DOHH2 (cell line): ENCODE measurements at regions not wholly inside any gene's neighbourhood (a gene's known extent, or its start where the extent isn't known, plus 50 kb on each side); places are given as distances from the start of the nearest gene placed in this dataset.

Experiments used
- H3F3A ChIP-seq: fragments of 200-600 bp; sonication (generic), shearing (Covaris generic); 2 replicates; pipeline ENCODE4 v1.6.0; 2016; ENCODE audit warnings: antibody characterized with exemption, mild to moderate bottlenecking; ENCODE audit not compliant: control insufficient read depth, insufficient read depth
- H3K27ac ChIP-seq: fragments of 200-600 bp; sonication (generic); 2 replicates; pipeline ENCODE4 v1.5.1; 2014; ENCODE audit warnings: low read depth, mild to moderate bottlenecking, low read length, moderate library complexity
- H3K27me3 ChIP-seq: fragments of 200-600 bp; sonication (generic); 2 replicates; pipeline ENCODE4 v1.6.1; 2014; ENCODE audit warnings: mild to moderate bottlenecking, low read length, mixed read lengths; ENCODE audit not compliant: control insufficient read depth
- H3K36me3 ChIP-seq: fragments of 200-600 bp; sonication (generic); 2 replicates; pipeline ENCODE4 v1.6.1; 2014; ENCODE audit warnings: mild to moderate bottlenecking, low read length, moderate library complexity, mixed read lengths; ENCODE audit not compliant: control insufficient read depth
- H3K4me1 ChIP-seq: fragments of 200-600 bp; sonication (generic); 2 replicates; pipeline ENCODE4 v1.6.1; 2014; ENCODE audit warnings: mild to moderate bottlenecking, low read length, mixed read lengths; ENCODE audit not compliant: control insufficient read depth
- H3K4me2 ChIP-seq: fragments of 200-600 bp; sonication (generic); 2 replicates; pipeline ENCODE4 v1.6.0; 2014; ENCODE audit warnings: mild to moderate bottlenecking, low read length, moderate library complexity
- H3K4me3 ChIP-seq: fragments of 200-600 bp; sonication (generic); 2 replicates; pipeline ENCODE4 v1.5.1; 2014; ENCODE audit warnings: mild to moderate bottlenecking, low read length, mixed read lengths
- H3K79me2 ChIP-seq: fragments of 200-600 bp; sonication (generic); 2 replicates; pipeline ENCODE4 v1.6.1; 2014; ENCODE audit warnings: mild to moderate bottlenecking, low read length, mixed read lengths; ENCODE audit not compliant: control insufficient read depth
- H3K9me2 ChIP-seq: fragments of 200-600 bp; sonication (generic); replicated peaks from 2 replicates; pipeline ENCODE4 v1.6.1; 2014; ENCODE audit warnings: mild to moderate bottlenecking, low read length, mixed read lengths; ENCODE audit not compliant: control insufficient read depth
- H3K9me3 ChIP-seq: fragments of 200-600 bp; sonication (generic); 2 replicates; pipeline ENCODE4 v1.6.1; 2014; ENCODE audit warnings: antibody characterized with exemption, low read length, mixed read lengths; ENCODE audit not compliant: control insufficient read depth, insufficient read depth
- H4K20me1 ChIP-seq: fragments of 200-600 bp; sonication (generic); 2 replicates; pipeline ENCODE4 v1.6.0; 2014; ENCODE audit warnings: low read depth, mild to moderate bottlenecking, antibody characterized with exemption, low read length, moderate library complexity; ENCODE audit not compliant: control insufficient read depth, insufficient read depth
- CTCF ChIP-seq: fragments of 200-600 bp; sonication (generic); IDR thresholded peaks from one replicate; pipeline ENCODE4 v1.5.1; 2014; ENCODE audit warnings: antibody characterized with exemption, mild to moderate bottlenecking, low read depth, low read length; ENCODE audit not compliant: poor library complexity, severe bottlenecking
- EZH2phosphoT487 ChIP-seq: fragments of 200-600 bp; sonication (generic); IDR thresholded peaks from 2 replicates; pipeline ENCODE4 v1.6.1; 2017; ENCODE audit warnings: borderline replicate concordance, mild to moderate bottlenecking, antibody characterized with exemption, low read length, moderate library complexity, mixed read lengths

- H3K9me3 ChIP-seq, result no peaks in the 10 kb centered on the region
- no peaks in the 10 kb centered on the region for H3K79me2 ChIP-seq
- no peaks in the 10 kb centered on the region for H3K9me2 ChIP-seq
- no peak for TF ChIP-seq CTCF
- no peak for TF ChIP-seq EZH2phosphoT487
- H3F3A ChIP-seq, result peaks cover 8% of the 10 kb centered on the region
- H3K4me3 ChIP-seq, result no peak overlapping the region
- H3K27ac ChIP-seq, result no peak overlapping the region
- H3K27me3 ChIP-seq, result no peaks in the 10 kb centered on the region
- no peaks in the 10 kb centered on the region for H3K36me3 ChIP-seq
- peak overlapping the region; percentile 46 for H3K4me2 ChIP-seq
- H4K20me1 ChIP-seq, result no peaks in the 10 kb centered on the region
- H3K4me1 ChIP-seq, result peaks cover 10% of the 10 kb centered on the region
Observed at GRCh38 chr7:65225422-65226006, 148.1 kb upstream of the ZNF92 start.

GRCh38 chr7:65222655-65223054, 151.0 kb upstream of the ZNF92 start:
- Histone ChIP-seq H3K36me3 (no peaks in the 10 kb centered on the region), H3K4me3 (no peak overlapping the region), H4K20me1 (no peaks in the 10 kb centered on the region), H3K4me1 (peaks cover 10% of the 10 kb centered on the region), H3F3A (peaks cover 8% of the 10 kb centered on the region), H3K27ac (no peak overlapping the region), H3K9me2 (no peaks in the 10 kb centered on the region), H3K79me2 (no peaks in the 10 kb centered on the region), H3K9me3 (no peaks in the 10 kb centered on the region), H3K27me3 (no peaks in the 10 kb centered on the region), H3K4me2 (no peak overlapping the region)
- TF ChIP-seq EZH2phosphoT487 (no peak), CTCF (no peak)

GRCh38 chr7:65221683-65222082, 152.0 kb upstream of the ZNF92 start:
- Histone ChIP-seq H3K79me2 (no peaks in the 10 kb centered on the region), H3K9me2 (no peaks in the 10 kb centered on the region), H3F3A (peaks cover 8% of the 10 kb centered on the region), H3K4me1 (peaks cover 12% of the 10 kb centered on the region), H3K4me3 (no peak overlapping the region), H3K36me3 (no peaks in the 10 kb centered on the region), H3K9me3 (no peaks in the 10 kb centered on the region), H3K4me2 (no peak overlapping the region), H3K27me3 (no peaks in the 10 kb centered on the region), H3K27ac (no peak overlapping the region), H4K20me1 (no peaks in the 10 kb centered on the region)
- no peak for TF ChIP-seq EZH2phosphoT487
- no peak for TF ChIP-seq CTCF
